Nephron (organoid): ENCODE measurements at regions not wholly inside any gene's neighbourhood (a gene's known extent, or its start where the extent isn't known, plus 50 kb on each side); places are given as distances from the start of the nearest gene placed in this dataset.

Experiments
- H3K27ac Mint-ChIP-seq, 3 experiments: 2 replicates each; pipeline ENCODE4 v1.8.0; 2020; ENCODE audit warnings: mixed read lengths in 3 of 3, mild to moderate bottlenecking in 2 of 3, moderate library complexity in 1 of 3
- H3K27me3 Mint-ChIP-seq: 2 replicates; pipeline ENCODE4 v1.8.0; 2021; ENCODE audit warnings: low read depth, mild to moderate bottlenecking, moderate library complexity, mixed read lengths
- H3K36me3 Mint-ChIP-seq: 2 replicates; pipeline ENCODE4 v1.8.0; 2020; ENCODE audit warnings: low read depth, mixed read lengths
- H3K4me1 Mint-ChIP-seq: 2 replicates; pipeline ENCODE4 v1.8.0; 2020; ENCODE audit warnings: mixed read lengths
- H3K4me3 Mint-ChIP-seq, 3 experiments: 2 replicates each; pipeline ENCODE4 v1.8.0; 2020; ENCODE audit warnings: mild to moderate bottlenecking in 3 of 3, mixed read lengths in 3 of 3, moderate library complexity in 2 of 3
- H3K9me3 Mint-ChIP-seq: 2 replicates; pipeline ENCODE4 v1.8.0; 2020; ENCODE audit warnings: mixed read lengths
- CTCF ChIP-seq, 3 experiments: fragments of 200-600 bp; sonication (generic); IDR thresholded peaks; one replicate each; pipeline ENCODE4 v1.5.0; 2021; ENCODE audit warnings: antibody characterized with exemption in 3 of 3; ENCODE audit not compliant: unreplicated experiment in 3 of 3

DNA sequence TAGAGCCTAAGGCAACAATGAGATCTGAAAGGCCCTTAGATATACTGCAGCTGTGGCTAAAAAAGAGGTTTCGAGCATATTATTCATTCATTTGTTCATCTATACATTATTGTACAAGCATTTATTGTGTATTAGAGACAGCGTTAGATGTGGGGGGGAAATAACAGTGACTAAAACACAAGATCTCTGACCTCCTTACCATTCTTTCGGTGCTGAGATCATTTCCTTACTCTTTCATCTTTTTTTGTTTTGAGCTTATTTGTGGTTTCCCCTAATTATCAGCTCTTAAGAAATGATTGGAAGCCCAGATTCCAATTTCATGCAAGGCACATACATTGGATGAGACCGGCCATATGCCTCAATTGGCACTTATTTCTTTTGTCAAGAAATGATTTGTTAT lies 113.2 kb downstream of the SEC61B start:
- no peaks in the 10 kb centered on the region for H3K36me3 Mint-ChIP-seq
- H3K4me3 Mint-ChIP-seq, result no peak overlapping the region
- H3K27me3 Mint-ChIP-seq, result peaks cover 15% of the 10 kb centered on the region
- H3K4me1 Mint-ChIP-seq, result no peaks in the 10 kb centered on the region
- no peaks in the 10 kb centered on the region for H3K9me3 Mint-ChIP-seq
- H3K27ac Mint-ChIP-seq, result no peak overlapping the region
- TF ChIP-seq CTCF (IDR thresholded peaks at IDR 0.05; ENCODE audit: unreplicated experiment in 3 of 3), result no peak

DNA sequence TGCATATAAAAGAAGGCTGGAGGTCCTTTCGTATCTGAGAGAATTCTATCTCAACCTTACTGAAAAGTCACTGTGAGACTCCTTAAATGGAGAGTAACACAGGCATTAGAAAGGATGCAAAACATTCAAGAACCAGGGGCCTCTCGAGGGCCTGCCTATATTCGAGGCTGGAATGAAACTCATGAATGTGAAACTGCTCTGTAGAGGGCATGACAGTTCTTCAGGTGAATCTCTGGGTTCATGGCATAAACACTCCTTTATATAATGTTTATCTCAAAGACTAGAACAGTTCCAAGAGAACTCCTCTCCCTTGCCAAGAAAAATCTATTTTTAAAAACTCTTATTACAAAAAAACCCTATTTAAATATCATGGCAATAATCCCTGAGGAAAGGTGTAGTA lies 113.9 kb downstream of the SEC61B start:
- no peaks in the 10 kb centered on the region for H3K36me3 Mint-ChIP-seq
- no peak overlapping the region for H3K27ac Mint-ChIP-seq
- H3K4me3 Mint-ChIP-seq, result no peak overlapping the region
- no peaks in the 10 kb centered on the region for H3K9me3 Mint-ChIP-seq
- TF ChIP-seq CTCF (IDR thresholded peaks at IDR 0.05; ENCODE audit: unreplicated experiment in 3 of 3), result no peak
- H3K27me3 Mint-ChIP-seq, result peaks cover 15% of the 10 kb centered on the region
- H3K4me1 Mint-ChIP-seq, result no peaks in the 10 kb centered on the region

DNA sequence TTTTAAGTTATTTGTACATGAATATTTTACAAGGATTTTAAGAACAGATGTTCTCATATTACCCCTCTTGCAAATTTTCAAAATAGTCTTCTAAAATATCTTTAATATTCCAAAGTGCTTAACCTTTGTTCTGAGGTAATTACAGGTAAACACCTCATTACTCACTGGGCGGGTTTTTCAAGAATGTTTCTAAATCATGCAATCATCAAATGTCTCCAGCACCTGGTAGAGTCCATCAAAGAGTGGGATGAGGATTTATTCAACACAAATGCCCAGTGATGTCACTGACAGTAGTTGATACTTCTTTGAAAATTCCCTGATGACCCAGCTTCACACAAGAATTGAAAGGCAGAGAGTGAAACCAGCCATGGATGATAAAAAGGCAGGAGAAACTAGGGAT lies 114.4 kb downstream of the SEC61B start:
- no peak overlapping the region for H3K27ac Mint-ChIP-seq
- TF ChIP-seq CTCF (IDR thresholded peaks at IDR 0.05; ENCODE audit: unreplicated experiment in 3 of 3), result no peak
- peaks cover 15% of the 10 kb centered on the region for H3K27me3 Mint-ChIP-seq
- no peaks in the 10 kb centered on the region for H3K4me1 Mint-ChIP-seq
- H3K9me3 Mint-ChIP-seq, result no peaks in the 10 kb centered on the region
- no peak overlapping the region for H3K4me3 Mint-ChIP-seq
- H3K36me3 Mint-ChIP-seq, result no peaks in the 10 kb centered on the region

DNA sequence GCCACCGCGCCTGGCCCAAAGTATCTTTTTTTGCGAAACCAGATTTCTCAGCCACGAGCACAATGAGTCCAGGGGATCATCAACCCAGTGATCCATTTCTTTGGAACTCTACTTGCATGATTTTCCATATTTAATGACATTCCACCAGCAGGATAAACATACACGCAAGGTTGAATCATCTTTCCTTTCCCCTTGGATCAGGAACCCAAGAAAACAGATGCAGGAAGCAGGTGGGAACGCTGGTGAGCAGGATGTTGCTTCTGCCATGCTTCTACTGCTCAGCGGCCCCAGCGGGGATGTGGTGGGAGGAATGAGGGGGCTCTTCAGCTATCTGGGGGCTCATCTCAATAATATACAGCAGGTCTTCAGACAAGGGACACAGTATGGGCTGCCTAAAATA lies 118.2 kb downstream of the SEC61B start:
- H3K27me3 Mint-ChIP-seq, result peaks cover 8% of the 10 kb centered on the region
- H3K9me3 Mint-ChIP-seq, result no peaks in the 10 kb centered on the region
- H3K4me3 Mint-ChIP-seq, result no peak overlapping the region
- no peaks in the 10 kb centered on the region for H3K36me3 Mint-ChIP-seq
- H3K27ac Mint-ChIP-seq, result peak overlapping the region in 1 of 3 experiments; percentile 20
- no peak for TF ChIP-seq CTCF (IDR thresholded peaks at IDR 0.05; ENCODE audit: unreplicated experiment in 3 of 3)
- no peaks in the 10 kb centered on the region for H3K4me1 Mint-ChIP-seq

DNA sequence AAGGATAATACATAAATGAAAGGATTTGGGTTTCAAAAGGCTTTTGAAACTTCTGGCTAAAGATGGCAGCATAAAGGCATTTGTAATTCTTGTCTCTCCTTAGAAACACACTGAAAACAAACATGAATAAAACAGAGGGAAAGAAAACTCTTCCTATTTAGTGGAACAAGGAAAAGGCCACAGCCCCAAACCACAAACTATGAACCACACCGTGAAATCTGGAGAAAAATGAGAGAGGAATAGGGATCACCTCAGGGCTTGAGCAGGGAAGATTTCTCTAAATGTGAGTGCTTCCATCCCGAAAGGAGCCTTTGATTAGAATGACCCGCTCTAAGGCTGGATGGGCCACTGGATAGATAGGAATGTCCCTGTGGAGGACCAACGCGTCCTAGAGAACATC lies 119.6 kb downstream of the SEC61B start:
- Mint-ChIP-seq H3K4me1 (no peaks in the 10 kb centered on the region), H3K27me3 (peaks cover 8% of the 10 kb centered on the region)

More for the DNA sequence above, 119.6 kb downstream of the SEC61B start:
- no peak for TF ChIP-seq CTCF (IDR thresholded peaks at IDR 0.05; ENCODE audit: unreplicated experiment in 3 of 3)
- Mint-ChIP-seq H3K4me3 (no peak overlapping the region), H3K27ac (no peak overlapping the region), H3K36me3 (no peaks in the 10 kb centered on the region), H3K9me3 (no peaks in the 10 kb centered on the region)
